ENCODE measurements at regions not wholly inside any gene's neighbourhood (a gene's known extent, or its start where the extent isn't known, plus 50 kb on each side); places are given as distances from the start of the nearest gene placed in this dataset.
"Not testable (repeated sequence)": the region's sequence is repeated elsewhere in the genome, so short reads cannot be mapped to it uniquely, and the experiment has no call there.

GRCh38 chr16:88228751-88229150 lies 154.0 kb upstream of the ZNF469 start:
- H3K9me1 ChIP-seq (replicated peaks; ENCODE audit: control insufficient read depth, extremely low read depth, insufficient read depth, low read length); H4K20me1 ChIP-seq (replicated peaks; ENCODE audit: control insufficient read depth, extremely low read depth, insufficient read depth, low read length); H3K9me3 ChIP-seq (replicated peaks; ENCODE audit: control insufficient read depth, insufficient read depth, low read length); intact Hi-C loops (cut with micrococcal nuclease); dilution Hi-C loops (cut with MboI; ENCODE audit: extremely low pct_ligation_motif_present, low sequenced_read_pairs); FAIRE-seq; H3K4me3 ChIP-seq (replicated peaks in 1 of 3; ENCODE audit: insufficient read depth in 1 of 3, low read depth in 1 of 3, low read length in 3 of 3); H3K9ac ChIP-seq (replicated peaks; ENCODE audit: extremely low read depth, insufficient read depth, low read length); POLR2A ChIA-PET; CTCF ChIA-PET; DNase-seq (ENCODE audit: low read depth, low spot score); H3K79me2 ChIP-seq (ENCODE audit: control insufficient read depth, insufficient read depth, low read length); H2AFZ ChIP-seq (ENCODE audit: low read depth, low read length); BruUV-seq (replicated peaks); H3K4me2 ChIP-seq (ENCODE audit: insufficient read depth, low read length); H3K4me1 ChIP-seq (ENCODE audit: control insufficient read depth, extremely low read depth, insufficient read depth, low read length); H3K27me3 ChIP-seq (ENCODE audit: control insufficient read depth in 2 of 2, insufficient read depth in 2 of 2, low read length in 2 of 2); H3K27ac ChIP-seq (ENCODE audit: insufficient read depth, low read depth, low read length); H3K36me3 ChIP-seq (ENCODE audit: control insufficient read depth in 2 of 2, extremely low read depth in 1 of 2, insufficient read depth in 2 of 2, low read length in 2 of 2): not testable (repeated sequence)

DNA sequence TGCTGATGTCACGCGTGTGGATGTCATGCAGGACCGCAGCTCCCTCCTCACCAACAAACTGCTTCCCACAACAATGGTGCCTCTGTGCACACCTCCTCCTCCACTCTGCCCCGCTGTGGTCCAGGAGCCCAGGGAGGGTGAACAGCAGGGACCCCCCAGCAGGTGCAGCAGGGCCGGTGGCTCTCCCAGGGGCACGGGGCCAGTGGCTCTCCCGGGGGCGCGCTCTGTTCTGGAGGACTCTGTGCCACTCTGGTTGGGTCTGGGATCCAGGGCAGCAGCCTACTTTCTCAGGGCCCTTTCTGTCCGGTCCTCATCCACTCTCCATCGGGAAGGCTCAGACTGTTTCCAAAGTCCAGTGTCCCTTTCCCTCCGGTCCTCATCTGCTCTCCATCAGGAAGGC lies 153.0 kb upstream of the ZNF469 start:
- not testable (repeated sequence) for H3K79me2 ChIP-seq (ENCODE audit: control insufficient read depth, insufficient read depth, low read length); BruUV-seq (replicated peaks)

GRCh38 chr16:88230276-88230966 lies 152.3 kb upstream of the ZNF469 start:
- H3K79me2 ChIP-seq (ENCODE audit: control insufficient read depth, insufficient read depth, low read length); H3K9me3 ChIP-seq (replicated peaks; ENCODE audit: control insufficient read depth, insufficient read depth, low read length); H4K20me1 ChIP-seq (replicated peaks; ENCODE audit: control insufficient read depth, extremely low read depth, insufficient read depth, low read length); H2AFZ ChIP-seq (ENCODE audit: low read depth, low read length); H3K9ac ChIP-seq (replicated peaks; ENCODE audit: extremely low read depth, insufficient read depth, low read length); POLR2A ChIA-PET; H3K36me3 ChIP-seq (ENCODE audit: control insufficient read depth in 2 of 2, extremely low read depth in 1 of 2, insufficient read depth in 2 of 2, low read length in 2 of 2); H3K27me3 ChIP-seq (ENCODE audit: control insufficient read depth in 2 of 2, insufficient read depth in 2 of 2, low read length in 2 of 2); BruUV-seq (replicated peaks); intact Hi-C loops (cut with micrococcal nuclease); H3K4me3 ChIP-seq (replicated peaks in 1 of 3; ENCODE audit: insufficient read depth in 1 of 3, low read depth in 1 of 3, low read length in 3 of 3); CTCF ChIA-PET; H3K9me1 ChIP-seq (replicated peaks; ENCODE audit: control insufficient read depth, extremely low read depth, insufficient read depth, low read length); FAIRE-seq; H3K4me2 ChIP-seq (ENCODE audit: insufficient read depth, low read length); dilution Hi-C loops (cut with MboI; ENCODE audit: extremely low pct_ligation_motif_present, low sequenced_read_pairs); DNase-seq (ENCODE audit: low read depth, low spot score); H3K27ac ChIP-seq (ENCODE audit: insufficient read depth, low read depth, low read length): not testable (repeated sequence)
- H3K4me1 ChIP-seq (ENCODE audit: control insufficient read depth, extremely low read depth, insufficient read depth, low read length) = peaks cover 13% of the 10 kb centered on the region

More for the DNA sequence above, 153.0 kb upstream of the ZNF469 start:
- H4K20me1 ChIP-seq (replicated peaks; ENCODE audit: control insufficient read depth, extremely low read depth, insufficient read depth, low read length); FAIRE-seq; H3K9me1 ChIP-seq (replicated peaks; ENCODE audit: control insufficient read depth, extremely low read depth, insufficient read depth, low read length); H3K9ac ChIP-seq (replicated peaks; ENCODE audit: extremely low read depth, insufficient read depth, low read length); intact Hi-C loops (cut with micrococcal nuclease); H3K4me2 ChIP-seq (ENCODE audit: insufficient read depth, low read length); dilution Hi-C loops (cut with MboI; ENCODE audit: extremely low pct_ligation_motif_present, low sequenced_read_pairs); POLR2A ChIA-PET; H3K4me1 ChIP-seq (ENCODE audit: control insufficient read depth, extremely low read depth, insufficient read depth, low read length); H3K27me3 ChIP-seq (ENCODE audit: control insufficient read depth in 2 of 2, insufficient read depth in 2 of 2, low read length in 2 of 2); H2AFZ ChIP-seq (ENCODE audit: low read depth, low read length); DNase-seq (ENCODE audit: low read depth, low spot score); H3K9me3 ChIP-seq (replicated peaks; ENCODE audit: control insufficient read depth, insufficient read depth, low read length); H3K27ac ChIP-seq (ENCODE audit: insufficient read depth, low read depth, low read length); CTCF ChIA-PET; H3K36me3 ChIP-seq (ENCODE audit: control insufficient read depth in 2 of 2, extremely low read depth in 1 of 2, insufficient read depth in 2 of 2, low read length in 2 of 2); H3K4me3 ChIP-seq (replicated peaks in 1 of 3; ENCODE audit: insufficient read depth in 1 of 3, low read depth in 1 of 3, low read length in 3 of 3): not testable (repeated sequence)

- H3K9ac ChIP-seq (replicated peaks; ENCODE audit: extremely low read depth, insufficient read depth, low read length); DNase-seq (ENCODE audit: low read depth, low spot score); POLR2A ChIA-PET; H3K4me2 ChIP-seq (ENCODE audit: insufficient read depth, low read length); FAIRE-seq; H3K79me2 ChIP-seq (ENCODE audit: control insufficient read depth, insufficient read depth, low read length); CTCF ChIA-PET; BruUV-seq (replicated peaks); H4K20me1 ChIP-seq (replicated peaks; ENCODE audit: control insufficient read depth, extremely low read depth, insufficient read depth, low read length); H2AFZ ChIP-seq (ENCODE audit: low read depth, low read length); H3K36me3 ChIP-seq (ENCODE audit: control insufficient read depth in 2 of 2, extremely low read depth in 1 of 2, insufficient read depth in 2 of 2, low read length in 2 of 2); H3K27ac ChIP-seq (ENCODE audit: insufficient read depth, low read depth, low read length); intact Hi-C loops (cut with micrococcal nuclease); H3K9me1 ChIP-seq (replicated peaks; ENCODE audit: control insufficient read depth, extremely low read depth, insufficient read depth, low read length); H3K27me3 ChIP-seq (ENCODE audit: control insufficient read depth in 2 of 2, insufficient read depth in 2 of 2, low read length in 2 of 2); dilution Hi-C loops (cut with MboI; ENCODE audit: extremely low pct_ligation_motif_present, low sequenced_read_pairs); H3K9me3 ChIP-seq (replicated peaks; ENCODE audit: control insufficient read depth, insufficient read depth, low read length); H3K4me3 ChIP-seq (replicated peaks in 1 of 3; ENCODE audit: insufficient read depth in 1 of 3, low read depth in 1 of 3, low read length in 3 of 3): not testable (repeated sequence)
- H3K4me1 ChIP-seq (ENCODE audit: control insufficient read depth, extremely low read depth, insufficient read depth, low read length) = peaks cover 16% of the 10 kb centered on the region
Measured at GRCh38 chr16:88230967-88231615, 151.7 kb upstream of the ZNF469 start.
